WERI-Rb-1 (cell line): ENCODE measurements at regions not wholly inside any gene's neighbourhood (a gene's known extent, or its start where the extent isn't known, plus 50 kb on each side); places are given as distances from the start of the nearest gene placed in this dataset.

Source experiments
- DNase-seq: peaks from one replicate; pipeline ENCODE4 v3.0.0-alpha.2; 2020
- H3K27ac ChIP-seq: fragments of 250-450 bp; sonication (Bioruptor Pico); 2 replicates; pipeline ENCODE4 v1.5.1; 2020; ENCODE audit warnings: mild to moderate bottlenecking, moderate library complexity
- H3K27me3 ChIP-seq: fragments of 250-450 bp; sonication (Bioruptor Pico); 2 replicates; pipeline ENCODE4 v1.5.1; 2021; ENCODE audit warnings: mild to moderate bottlenecking, low read depth, moderate library complexity; ENCODE audit not compliant: insufficient read depth, severe bottlenecking
- H3K36me3 ChIP-seq: fragments of 250-450 bp; sonication (Bioruptor Pico); 2 replicates; pipeline ENCODE4 v1.5.1; 2020; ENCODE audit warnings: mild to moderate bottlenecking, moderate library complexity
- H3K4me3 ChIP-seq: 2 replicates; pipeline ENCODE4 v1.5.1; 2011; ENCODE audit warnings: low read depth, mild to moderate bottlenecking, control low read depth, low read length
- H3K9me3 ChIP-seq: fragments of 250-450 bp; sonication (Bioruptor Pico); 2 replicates; pipeline ENCODE4 v1.5.1; 2021; ENCODE audit warnings: mild to moderate bottlenecking, moderate library complexity; ENCODE audit not compliant: severe bottlenecking
- CTCF ChIP-seq: IDR thresholded peaks from 2 replicates; pipeline ENCODE4 v1.5.1; 2011; ENCODE audit warnings: low read depth, mild to moderate bottlenecking, control low read depth, inconsistent platforms, low read length

DNA sequence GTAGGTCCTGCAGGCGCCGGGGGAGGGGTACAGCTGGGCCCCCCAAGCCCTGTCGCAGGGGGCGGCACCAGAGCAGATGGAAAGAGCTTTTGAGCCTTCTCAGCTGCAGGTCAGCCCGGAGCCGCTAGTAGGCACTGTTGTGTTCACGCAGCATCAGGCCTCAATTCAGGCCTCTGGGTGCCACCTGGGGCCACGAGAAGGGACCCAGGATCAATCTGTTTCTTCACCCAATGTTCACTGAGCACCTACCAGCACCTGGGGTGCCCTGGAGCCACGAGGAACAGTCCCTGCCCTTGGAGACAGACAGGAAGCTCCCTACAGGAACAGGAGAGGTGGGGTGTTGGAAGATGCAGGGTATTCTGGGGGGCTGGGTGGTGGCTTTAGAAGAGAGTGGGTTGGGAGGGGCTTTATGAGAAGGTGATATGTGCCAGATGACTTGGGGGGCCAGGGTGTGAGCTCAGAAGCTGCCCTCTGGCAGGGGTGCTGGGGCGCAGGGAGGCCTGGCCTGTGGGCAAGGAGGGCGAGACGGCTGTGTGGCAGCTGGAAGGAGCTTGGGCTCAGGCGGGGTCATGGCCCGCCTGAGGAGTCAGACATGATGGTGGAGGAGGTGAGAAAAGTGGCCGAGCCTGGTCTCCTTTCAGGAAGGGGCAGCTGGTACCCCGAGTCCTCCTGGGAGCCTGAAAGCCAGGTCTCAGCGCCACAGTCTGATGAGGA, 121.9 kb upstream of the GSE1 start:
- no peak overlapping the region for H3K4me3 ChIP-seq
- no peaks in the 10 kb centered on the region for H3K27me3 ChIP-seq
- H3K27ac ChIP-seq, result peak overlapping the region; percentile 20; the same call in 1 of the 2 replicates
- no peaks in the 10 kb centered on the region for H3K36me3 ChIP-seq
- no peaks in the 10 kb centered on the region for H3K9me3 ChIP-seq
- TF ChIP-seq CTCF, result peak; percentile 83
- peak; percentile 44 for DNase-seq

- Histone ChIP-seq H3K36me3 (no peaks in the 10 kb centered on the region), H3K27me3 (no peaks in the 10 kb centered on the region), H3K9me3 (no peaks in the 10 kb centered on the region), H3K4me3 (no peak overlapping the region), H3K27ac (peak overlapping the region; percentile 20; the same call in 1 of the 2 replicates)
- no peak for DNase-seq
- no peak for TF ChIP-seq CTCF
These were observed 121.3 kb upstream of the GSE1 start for GRCh38 chr16:85491798-85492294.

- Histone ChIP-seq H3K4me3 (no peak overlapping the region), H3K27ac (no peak overlapping the region), H3K36me3 (no peaks in the 10 kb centered on the region), H3K9me3 (no peaks in the 10 kb centered on the region), H3K27me3 (no peaks in the 10 kb centered on the region)
- DNase-seq, result no peak
- no peak for TF ChIP-seq CTCF
These were observed 120.7 kb upstream of the GSE1 start for GRCh38 chr16:85492295-85492864.

- TF ChIP-seq CTCF, result no peak
- H3K27ac ChIP-seq, result no peak overlapping the region
- DNase-seq, result no peak
- H3K27me3 ChIP-seq, result no peaks in the 10 kb centered on the region
- no peaks in the 10 kb centered on the region for H3K36me3 ChIP-seq
- no peaks in the 10 kb centered on the region for H3K9me3 ChIP-seq
- H3K4me3 ChIP-seq, result no peak overlapping the region
These were observed 118.8 kb upstream of the GSE1 start for GRCh38 chr16:85494315-85494714.

DNA sequence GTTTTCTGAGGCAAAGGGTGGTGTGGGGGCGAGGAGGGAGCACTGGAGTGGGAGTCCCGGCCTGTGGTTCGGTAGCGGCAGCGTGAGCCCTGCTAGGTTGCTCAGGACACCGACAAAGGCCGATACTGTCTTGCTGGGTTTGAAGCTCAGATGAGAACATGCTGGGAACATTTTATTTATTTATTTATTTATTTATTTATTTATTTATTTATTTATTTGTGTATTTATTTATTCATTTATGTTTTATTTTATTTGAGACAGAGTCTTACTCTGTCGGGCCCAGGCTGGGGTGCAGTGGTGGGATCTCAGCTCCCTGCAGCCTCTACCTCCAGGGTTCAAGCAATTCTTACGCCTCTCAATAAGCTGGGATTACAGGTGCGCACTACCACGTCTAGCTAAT, 117.9 kb upstream of the GSE1 start:
- no peak for DNase-seq
- H3K27me3 ChIP-seq, result no peaks in the 10 kb centered on the region
- no peaks in the 10 kb centered on the region for H3K9me3 ChIP-seq
- no peak overlapping the region for H3K27ac ChIP-seq
- no peak overlapping the region for H3K4me3 ChIP-seq
- no peaks in the 10 kb centered on the region for H3K36me3 ChIP-seq
- TF ChIP-seq CTCF, result no peak
